ENCODE measurements at regions not wholly inside any gene's neighbourhood (a gene's known extent, or its start where the extent isn't known, plus 50 kb on each side); places are given as distances from the start of the nearest gene placed in this dataset.

DNA sequence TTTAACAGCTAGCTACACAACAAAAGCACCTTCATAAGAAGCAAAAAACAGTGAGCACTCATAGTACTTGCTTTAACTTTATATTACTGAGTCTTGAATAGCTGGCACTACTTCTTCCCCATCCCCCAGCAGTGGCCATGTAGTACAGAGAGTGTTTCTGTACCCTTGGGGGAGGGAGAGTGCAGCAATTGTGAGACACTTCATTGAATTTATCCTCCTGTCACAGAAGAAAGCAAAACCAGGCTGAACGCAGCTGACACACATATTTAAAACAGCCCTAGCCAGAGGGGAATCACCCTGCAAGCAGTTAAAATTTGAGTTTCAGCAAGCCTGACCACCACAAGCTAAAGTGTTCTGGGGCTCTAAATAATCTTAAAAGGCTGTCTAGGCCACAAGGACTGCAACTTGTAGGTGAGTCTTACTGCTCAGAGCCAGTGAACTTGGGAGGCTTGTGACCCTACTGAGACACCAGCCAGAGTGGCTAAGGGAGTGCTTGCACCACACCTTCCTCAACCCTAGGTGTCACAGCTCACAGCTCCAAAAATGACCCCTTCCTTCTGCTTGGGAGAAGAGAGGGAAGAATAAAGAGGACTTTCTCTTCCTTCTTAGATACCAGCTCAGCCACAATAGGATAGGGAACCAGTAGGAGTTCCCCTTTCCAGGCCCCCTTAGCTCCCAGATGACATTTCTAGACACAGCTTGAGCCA lies 97.7 kb upstream of the MEOX2 start:
- DNase-seq, result no peak

DNA sequence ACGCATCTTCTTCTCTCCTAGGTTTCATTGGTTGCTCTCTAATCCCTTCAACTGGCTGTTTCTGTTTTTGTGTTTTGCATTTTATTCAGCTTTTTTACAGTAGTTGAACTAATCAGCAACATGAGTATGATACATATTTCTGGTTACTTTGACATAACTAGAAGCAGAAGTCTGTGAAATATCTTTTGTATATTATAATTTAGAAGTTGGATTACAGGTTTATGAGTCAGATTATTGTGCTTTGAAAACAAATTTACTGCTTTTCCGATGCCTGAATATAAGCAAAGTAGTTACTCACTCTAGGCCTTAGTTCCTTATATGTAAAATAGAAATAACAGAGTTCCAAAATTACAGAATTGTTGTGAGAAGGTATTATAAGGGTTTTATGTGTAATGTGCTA lies 96.2 kb upstream of the MEOX2 start:
- DNase-seq, result no peak

DNA sequence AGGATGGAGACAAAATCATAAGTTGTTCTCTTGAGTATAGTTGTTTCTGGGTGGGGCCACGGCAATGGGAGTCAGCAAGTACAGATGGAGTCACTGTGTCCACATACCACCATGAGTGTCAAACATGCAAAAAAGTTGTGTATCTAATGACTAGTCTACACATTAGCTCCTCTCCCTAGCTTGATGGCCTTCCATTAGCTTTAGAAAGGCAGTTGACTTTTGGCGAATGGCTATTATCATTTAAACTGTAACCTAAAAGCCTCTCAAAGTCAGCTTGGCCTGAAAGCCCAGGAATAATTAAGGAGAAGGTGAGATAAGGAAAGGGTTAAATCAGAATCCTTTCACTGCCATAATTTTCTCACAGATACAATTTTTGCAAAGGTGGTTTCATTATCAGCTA lies 95.5 kb upstream of the MEOX2 start:
- DNase-seq, result no peak

DNA sequence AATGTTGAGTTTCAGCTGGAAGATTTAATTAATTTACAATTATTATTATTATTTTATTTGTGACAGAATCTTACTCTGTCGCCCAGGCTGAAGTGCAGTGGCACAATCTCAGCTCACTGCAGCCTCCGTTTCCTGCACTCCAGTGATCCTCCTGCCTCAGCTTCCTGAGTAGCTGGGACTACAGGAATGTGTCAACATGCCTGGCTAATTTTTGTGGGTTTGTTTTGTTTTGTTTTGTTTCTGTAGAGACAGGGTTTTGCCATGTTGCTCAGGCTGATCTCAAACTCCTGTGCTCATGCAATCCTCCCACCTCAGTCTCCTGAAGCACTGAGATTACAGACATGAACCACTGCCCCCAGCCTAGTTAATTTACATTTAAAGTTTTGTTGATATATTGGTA lies 93.8 kb upstream of the MEOX2 start:
- no peak for DNase-seq

DNA sequence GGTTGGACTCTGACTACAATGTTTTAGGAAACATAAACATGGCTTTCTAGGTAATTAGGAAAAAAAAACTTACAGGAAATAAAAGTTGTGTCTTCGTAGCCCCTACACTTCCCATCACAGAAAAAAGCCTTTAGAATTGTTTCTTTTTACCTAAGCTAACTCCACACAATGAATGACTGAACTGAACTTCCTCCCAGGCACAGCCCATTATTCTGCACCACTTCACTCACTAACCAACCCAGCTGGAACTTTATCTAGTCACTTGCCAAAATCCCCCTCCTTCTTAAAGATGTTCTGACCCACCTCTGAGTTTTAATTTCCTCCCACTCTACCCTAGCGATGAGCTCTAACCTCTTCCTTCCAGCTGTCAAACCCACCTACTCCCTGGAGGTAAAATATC lies 91.7 kb upstream of the MEOX2 start:
- DNase-seq, result no peak

DNA sequence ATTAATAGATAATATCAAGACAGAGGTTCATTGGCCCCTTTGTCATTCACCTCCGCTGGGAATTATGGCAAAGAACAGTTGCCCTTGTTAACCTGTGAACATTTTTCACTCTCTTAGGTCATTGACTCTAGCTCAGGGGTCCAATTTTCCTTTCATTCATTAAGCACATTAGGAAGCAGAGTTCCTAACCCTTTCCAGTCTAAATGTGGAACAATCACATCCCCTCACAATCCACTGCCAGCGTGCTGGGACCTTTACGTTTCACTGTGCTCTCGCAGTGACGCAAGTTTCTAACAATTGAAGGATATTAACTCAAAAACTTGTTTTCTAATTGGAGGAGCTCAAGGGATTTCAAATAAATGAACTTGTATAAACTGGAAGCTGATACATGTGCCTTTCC lies 79.3 kb upstream of the MEOX2 start:
- no peak for DNase-seq

DNA sequence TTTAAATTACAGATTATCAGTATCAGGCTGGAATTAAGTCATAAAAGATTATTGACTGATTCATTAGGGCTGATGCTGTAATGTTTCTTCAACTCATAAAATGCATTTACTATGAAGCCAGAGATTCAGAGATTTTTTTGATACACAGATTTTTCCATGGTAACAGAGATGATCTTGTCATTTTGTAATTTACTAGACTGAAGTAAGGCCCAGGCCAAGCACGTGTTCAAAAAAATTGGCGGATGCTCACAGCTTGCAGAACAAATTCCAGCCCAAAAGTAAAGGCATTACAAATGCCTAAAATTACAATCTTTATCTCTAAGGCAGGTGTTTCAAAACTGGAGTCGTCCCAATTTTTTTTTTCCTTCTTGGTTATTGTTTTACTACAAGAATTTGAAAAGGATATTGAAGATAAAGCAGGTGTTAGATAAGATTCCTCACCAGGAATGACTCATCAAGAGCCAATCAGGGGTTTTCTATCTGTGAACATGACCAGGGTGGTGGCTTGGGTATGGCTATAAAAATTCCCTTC lies 78.4 kb upstream of the MEOX2 start:
- DNase-seq, result no peak

DNA sequence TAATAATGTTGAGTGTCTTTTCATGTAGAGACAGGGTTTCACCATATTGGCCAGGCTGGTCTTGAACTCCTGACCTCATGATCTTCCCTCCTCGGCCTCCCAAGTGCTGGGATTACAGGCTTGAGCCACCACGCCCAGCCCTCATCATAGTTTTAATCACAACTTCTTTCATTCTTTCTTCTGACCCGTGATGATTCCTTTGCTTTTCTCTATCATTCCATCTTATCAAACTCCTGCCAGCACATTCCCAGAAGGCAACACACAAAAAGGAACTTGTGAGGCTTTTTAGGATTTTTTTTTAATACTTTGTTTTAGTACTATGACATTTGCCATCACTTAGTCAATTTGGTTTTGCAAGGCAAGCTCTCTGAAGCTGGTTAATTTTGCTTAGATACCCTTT lies 77.5 kb upstream of the MEOX2 start:
- no peak for DNase-seq

DNA sequence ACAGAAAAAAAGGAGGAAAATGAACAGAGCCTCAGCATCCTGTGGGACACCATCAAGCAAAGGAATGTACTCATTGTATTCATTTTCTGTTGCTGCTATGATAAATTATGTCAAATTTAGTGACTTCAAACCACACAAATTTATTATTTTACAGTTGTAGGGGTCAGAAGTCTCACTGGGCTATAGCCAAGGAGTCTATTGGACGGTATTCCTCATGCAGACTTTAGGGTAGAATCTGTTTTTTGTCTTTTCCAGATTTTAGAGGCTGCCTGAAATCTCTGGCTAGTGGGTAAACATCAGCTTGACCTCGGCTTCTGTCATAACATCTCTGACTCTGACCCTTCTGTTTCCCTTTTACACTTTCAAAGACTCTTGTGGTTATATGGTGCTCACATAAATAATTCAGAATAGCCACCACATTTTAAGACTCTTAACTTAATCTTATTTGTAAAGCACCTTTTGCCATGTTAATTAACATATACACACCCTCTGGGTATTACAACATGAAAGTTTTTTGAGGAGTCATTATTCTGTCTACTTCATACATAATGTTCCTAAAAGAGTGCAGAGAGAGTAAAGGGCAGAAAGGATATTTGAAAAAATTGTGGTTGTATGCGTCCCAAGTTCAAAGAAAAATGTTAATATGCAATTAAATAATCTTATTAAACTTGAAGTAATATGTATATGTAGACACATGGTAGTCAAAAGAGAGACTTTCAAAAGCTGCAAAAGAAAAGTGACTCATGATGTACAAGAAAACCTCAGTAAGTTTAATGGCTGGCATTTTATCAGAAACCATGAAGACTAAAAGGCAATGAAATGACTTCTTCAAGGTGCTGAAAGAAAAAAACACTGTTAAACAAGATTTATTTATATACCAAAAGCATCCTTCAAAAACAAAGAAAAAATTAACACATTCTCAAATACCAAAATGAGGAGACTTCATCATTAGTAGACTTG lies 70.8 kb upstream of the MEOX2 start:
- no peak for DNase-seq

DNA sequence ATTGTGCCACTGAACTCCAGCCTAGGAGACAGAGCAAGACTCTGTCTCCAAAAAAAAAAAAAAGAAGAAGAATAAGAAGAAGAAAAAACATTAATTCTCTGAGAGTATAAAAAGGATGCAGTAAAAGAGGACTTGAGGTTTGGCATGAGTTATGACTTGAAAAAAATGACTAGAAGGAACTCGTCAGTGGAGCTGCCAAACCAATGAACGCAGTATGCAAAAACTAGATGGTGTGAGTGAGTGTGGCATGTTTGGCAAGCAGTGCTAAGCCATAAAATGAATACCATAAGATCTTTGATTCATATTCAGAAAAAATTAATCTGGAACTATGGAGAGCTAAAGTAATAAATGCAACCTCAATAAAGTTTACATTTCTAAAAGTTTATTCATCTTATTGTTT lies 68.6 kb upstream of the MEOX2 start:
- no peak for DNase-seq

DNA sequence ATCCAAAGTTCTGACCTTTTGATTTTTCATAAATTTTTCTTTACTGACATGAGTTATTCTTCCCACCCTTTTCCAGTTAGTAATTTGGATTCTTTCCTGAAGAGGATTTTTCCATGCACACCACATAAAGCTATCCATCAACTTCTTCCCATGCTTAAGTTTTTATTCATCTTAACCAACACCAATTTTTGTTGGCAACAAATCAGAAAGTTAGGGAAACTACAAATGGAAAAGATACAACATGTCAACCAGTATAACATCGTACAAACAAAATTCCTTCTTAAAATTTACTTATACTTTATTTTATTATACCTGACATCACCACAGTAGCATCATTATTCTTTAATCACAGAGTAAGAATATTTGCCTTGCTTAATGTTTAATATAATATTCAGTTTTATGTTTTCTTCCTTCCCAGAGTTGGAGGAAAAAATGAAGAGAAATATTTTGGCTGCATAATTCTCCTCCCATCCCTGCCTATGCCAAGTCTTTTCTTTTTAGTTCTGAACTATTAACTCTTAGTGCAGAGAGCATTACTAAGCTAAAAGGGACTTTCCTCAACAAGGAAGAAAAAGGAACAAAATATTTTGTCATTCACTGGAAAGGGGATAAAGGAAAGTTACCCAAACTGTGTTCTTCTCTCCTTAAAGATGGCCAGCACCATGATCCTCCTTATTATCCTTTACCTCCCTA lies 67.5 kb upstream of the MEOX2 start:
- DNase-seq, result no peak

DNA sequence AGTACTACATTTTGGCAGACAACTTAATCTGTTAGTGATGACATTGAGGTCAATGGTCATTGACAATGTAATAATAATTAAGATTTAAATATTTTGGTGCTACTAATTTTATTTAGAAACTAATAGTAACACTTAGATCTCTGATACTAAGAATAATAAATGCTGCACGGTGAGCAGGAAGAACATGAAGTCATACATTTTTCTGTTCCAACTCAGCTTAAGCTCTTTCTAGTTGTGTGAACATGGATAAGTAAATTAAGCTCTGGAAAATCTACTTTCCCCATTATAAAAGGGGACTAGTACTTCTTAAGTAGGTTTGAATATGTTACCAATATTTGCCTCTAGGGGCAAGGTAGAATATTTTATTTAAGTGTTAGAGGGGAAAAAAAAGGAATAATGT lies 65.9 kb upstream of the MEOX2 start:
- no peak for DNase-seq

DNA sequence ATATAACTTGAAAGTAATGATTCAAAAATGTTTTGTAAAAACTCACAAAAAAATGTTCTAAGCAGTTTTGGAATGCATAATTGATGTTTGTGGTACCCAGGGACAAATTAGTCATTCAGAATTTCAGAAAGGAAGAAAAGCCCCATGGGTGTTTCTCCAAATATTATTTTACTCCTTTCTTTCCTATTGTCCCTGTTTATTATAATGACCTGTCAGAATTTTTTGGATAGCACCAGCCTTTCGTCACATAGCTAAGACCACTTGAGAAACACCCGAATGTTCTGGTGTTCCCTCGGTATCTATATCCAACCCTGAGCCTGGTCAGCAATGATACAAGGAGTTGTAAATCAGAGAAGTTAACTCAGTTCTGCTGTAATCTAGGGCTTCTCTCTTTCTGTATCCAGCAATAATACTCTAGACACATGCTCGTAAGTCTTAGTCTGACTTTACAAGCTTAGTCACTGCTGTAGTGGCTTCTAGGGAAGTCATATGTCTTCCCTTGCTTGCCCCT lies 64.8 kb upstream of the MEOX2 start:
- no peak for DNase-seq

DNA sequence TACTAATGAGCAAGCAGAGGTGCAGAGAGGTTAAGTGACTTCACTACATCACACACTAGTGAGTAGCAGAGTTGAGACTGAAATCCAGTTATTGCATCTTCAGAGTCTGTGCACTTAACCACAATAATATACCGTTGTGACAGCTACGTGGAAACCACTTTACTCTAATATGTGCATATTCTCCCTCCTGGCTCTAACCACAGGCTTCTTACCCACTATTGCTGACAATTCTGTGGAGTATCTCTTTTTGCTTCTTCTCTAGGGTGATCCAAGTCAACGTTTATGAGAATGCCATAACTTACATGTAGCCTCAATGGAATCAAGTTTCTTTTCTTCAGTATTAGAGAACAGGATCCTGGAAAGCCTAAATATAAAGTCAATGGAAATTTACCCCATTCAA lies 64.2 kb upstream of the MEOX2 start:
- peak; percentile 0 for DNase-seq

DNA sequence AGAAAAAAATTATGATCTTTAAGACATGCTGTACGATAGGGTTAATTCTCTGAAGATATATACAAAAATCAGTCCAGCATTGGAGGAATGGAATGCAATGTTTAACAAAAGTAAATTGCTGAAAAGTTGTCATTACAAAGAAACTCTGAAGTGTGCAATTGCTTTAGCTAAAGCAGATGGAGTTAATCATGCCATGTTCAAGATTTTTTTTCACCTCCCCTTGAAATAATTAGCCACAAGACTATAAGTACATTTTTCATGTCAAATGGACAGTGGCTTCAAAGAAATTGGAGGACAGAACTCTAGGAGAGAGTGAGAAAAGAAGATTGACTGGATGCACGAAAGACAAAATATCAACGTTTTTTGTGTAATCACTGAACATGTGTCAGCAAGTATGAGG lies 63.1 kb upstream of the MEOX2 start:
- no peak for DNase-seq

DNA sequence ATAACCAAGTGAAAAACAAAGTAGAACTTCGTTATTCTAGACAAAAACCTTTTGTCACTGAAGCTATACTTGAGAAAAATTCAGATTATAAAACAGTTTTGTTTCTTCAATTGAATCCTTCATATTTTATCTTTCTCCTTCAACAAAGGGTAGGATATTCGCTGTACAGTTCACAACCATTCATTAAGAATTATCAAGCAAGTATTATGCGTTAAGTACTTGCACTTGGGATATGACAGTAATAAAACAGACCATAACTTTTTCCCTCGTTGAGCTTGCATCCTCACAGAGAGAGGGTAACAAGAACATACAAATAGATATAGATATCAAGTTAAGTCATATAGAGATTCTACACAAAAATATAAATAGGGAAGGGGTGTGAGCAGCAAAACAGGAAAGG lies 61.2 kb upstream of the MEOX2 start:
- DNase-seq, result no peak

DNA sequence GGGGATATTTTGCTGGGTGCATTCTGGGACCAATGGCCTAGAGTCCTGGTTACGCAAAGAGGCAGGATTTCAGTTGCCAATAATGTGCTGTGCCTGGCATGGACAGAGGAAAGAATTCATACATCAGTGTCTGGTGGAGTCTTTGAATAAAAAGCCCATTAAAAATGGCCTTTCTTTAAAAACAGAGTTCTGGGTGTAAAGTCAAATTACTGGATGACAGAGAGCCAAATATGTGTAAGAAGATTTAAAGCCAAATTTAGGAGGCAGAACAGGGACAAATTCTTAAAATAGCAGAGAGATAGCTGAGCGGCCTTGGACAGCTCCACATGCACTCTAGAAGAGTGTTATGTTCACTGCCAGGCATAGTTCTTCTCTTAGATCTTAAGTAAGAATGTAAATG lies 60.8 kb upstream of the MEOX2 start:
- no peak for DNase-seq

DNA sequence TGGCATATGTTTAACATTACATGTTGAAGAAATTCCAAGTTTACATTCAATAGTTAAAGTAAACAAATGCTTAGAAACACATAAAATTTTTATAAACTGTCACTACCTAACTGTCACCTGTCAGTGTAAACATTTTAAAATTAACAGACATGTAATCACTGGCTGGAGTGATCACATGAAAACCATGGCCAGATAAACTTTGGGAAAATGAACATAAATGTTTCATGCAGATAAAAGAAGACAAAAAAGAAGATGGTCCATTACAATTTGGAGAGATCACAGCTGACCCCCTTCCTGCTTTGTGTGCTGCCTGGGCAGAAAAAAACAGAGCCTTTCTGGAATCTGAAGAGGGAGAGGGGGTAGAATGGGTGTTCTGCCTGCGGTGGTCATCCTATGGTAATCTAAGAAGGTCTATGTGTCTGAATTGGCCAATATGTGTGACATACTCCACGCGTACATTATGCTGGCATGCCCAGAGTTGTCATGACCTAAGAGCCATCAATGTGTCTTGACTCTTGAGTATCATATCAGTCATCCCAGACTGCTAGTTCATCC lies 57.5 kb upstream of the MEOX2 start:
- no peak for DNase-seq

DNA sequence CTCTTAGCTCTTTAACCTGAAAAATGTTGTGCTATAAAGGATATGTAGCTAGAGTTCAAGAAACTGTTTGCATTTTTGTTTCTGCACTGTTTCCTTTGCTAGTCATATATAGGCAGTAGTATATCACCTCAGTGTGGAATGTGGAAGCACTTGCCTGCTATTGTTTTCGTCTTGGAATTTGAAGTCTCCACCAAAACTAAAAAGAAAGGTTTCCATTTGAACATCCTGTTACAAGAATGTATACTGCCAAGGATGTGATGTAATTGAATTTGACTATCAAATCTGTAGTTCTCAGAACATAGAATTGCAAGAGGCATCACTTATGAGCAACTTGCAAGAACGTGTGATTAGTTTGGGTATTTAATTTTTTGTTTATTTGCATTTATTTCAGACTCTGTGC lies 51.1 kb upstream of the MEOX2 start:
- DNase-seq, result no peak

All from activated CD4-positive, alpha-beta T cell treated with anti-CD3 and anti-CD28 coated beads, Interleukin-10, Interleukin-2, amounts not matched to agents 100 ng/mL and 50 ng/mL, durations not matched to agents 16 hours and 8 hours (primary cell).